ENCODE measurements at regions not wholly inside any gene's neighbourhood (a gene's known extent, or its start where the extent isn't known, plus 50 kb on each side); places are given as distances from the start of the nearest gene placed in this dataset.

GRCh38 chr7:110058401-110058800 lies 1032.5 kb upstream of the LRRN3 start:
- TF ChIP-seq CTCF (IDR thresholded peaks at IDR 0.05; ENCODE audit: extremely low read depth, low read depth, low read length): no peak
- H4K20me1 ChIP-seq (ENCODE audit: insufficient read depth, low read length): no peaks in the 10 kb centered on the region
- no peak overlapping the region for H3K4me3 ChIP-seq (ENCODE audit: insufficient read depth, low read length)
- no peak overlapping the region for H2AFZ ChIP-seq (ENCODE audit: low read length)
- H3K79me2 ChIP-seq (ENCODE audit: insufficient read depth, low read length): no peaks in the 10 kb centered on the region
- no peak overlapping the region for H3K27ac ChIP-seq (ENCODE audit: low read depth, low read length)
- no peaks in the 10 kb centered on the region for H3K9me3 ChIP-seq (ENCODE audit: low read depth, low read length)
- DNase-seq (ENCODE audit: insufficient read length, low spot score, missing footprints): no peak
- H3K27me3 ChIP-seq (ENCODE audit: insufficient read depth, low read length): no peaks in the 10 kb centered on the region
- no peaks in the 10 kb centered on the region for H3K4me1 ChIP-seq (ENCODE audit: insufficient read depth, low read length)
- no peak overlapping the region for H3K4me2 ChIP-seq (ENCODE audit: insufficient read depth, low read length)
- no peaks in the 10 kb centered on the region for H3K36me3 ChIP-seq (ENCODE audit: insufficient read depth, low read length)

GRCh38 chr7:110061387-110061786 lies 1029.5 kb upstream of the LRRN3 start:
- Histone ChIP-seq H3K27me3 (ENCODE audit: insufficient read depth, low read length) (no peaks in the 10 kb centered on the region), H3K4me3 (ENCODE audit: insufficient read depth, low read length) (no peak overlapping the region), H3K27ac (ENCODE audit: low read depth, low read length) (no peak overlapping the region), H3K9me3 (ENCODE audit: low read depth, low read length) (no peaks in the 10 kb centered on the region), H3K79me2 (ENCODE audit: insufficient read depth, low read length) (no peaks in the 10 kb centered on the region), H3K4me2 (ENCODE audit: insufficient read depth, low read length) (no peak overlapping the region), H2AFZ (ENCODE audit: low read length) (no peak overlapping the region), H3K36me3 (ENCODE audit: insufficient read depth, low read length) (no peaks in the 10 kb centered on the region), H3K4me1 (ENCODE audit: insufficient read depth, low read length) (no peaks in the 10 kb centered on the region), H4K20me1 (ENCODE audit: insufficient read depth, low read length) (no peaks in the 10 kb centered on the region)
- no peak for DNase-seq (ENCODE audit: insufficient read length, low spot score, missing footprints)
- TF ChIP-seq CTCF (IDR thresholded peaks at IDR 0.05; ENCODE audit: extremely low read depth, low read depth, low read length): no peak

GRCh38 chr7:110065121-110065520 lies 1025.8 kb upstream of the LRRN3 start:
- no peaks in the 10 kb centered on the region for H4K20me1 ChIP-seq (ENCODE audit: insufficient read depth, low read length)
- H3K36me3 ChIP-seq (ENCODE audit: insufficient read depth, low read length): no peaks in the 10 kb centered on the region
- H3K79me2 ChIP-seq (ENCODE audit: insufficient read depth, low read length): no peaks in the 10 kb centered on the region
- H3K4me1 ChIP-seq (ENCODE audit: insufficient read depth, low read length): no peaks in the 10 kb centered on the region
- no peaks in the 10 kb centered on the region for H3K27me3 ChIP-seq (ENCODE audit: insufficient read depth, low read length)
- H3K9me3 ChIP-seq (ENCODE audit: low read depth, low read length): no peaks in the 10 kb centered on the region
- DNase-seq (ENCODE audit: insufficient read length, low spot score, missing footprints): no peak
- H3K27ac ChIP-seq (ENCODE audit: low read depth, low read length): no peak overlapping the region
- H2AFZ ChIP-seq (ENCODE audit: low read length): no peak overlapping the region
- no peak overlapping the region for H3K4me3 ChIP-seq (ENCODE audit: insufficient read depth, low read length)
- TF ChIP-seq CTCF (IDR thresholded peaks at IDR 0.05; ENCODE audit: extremely low read depth, low read depth, low read length): no peak
- no peak overlapping the region for H3K4me2 ChIP-seq (ENCODE audit: insufficient read depth, low read length)

- no peaks in the 10 kb centered on the region for H3K4me1 ChIP-seq (ENCODE audit: insufficient read depth, low read length)
- no peak for TF ChIP-seq CTCF (IDR thresholded peaks at IDR 0.05; ENCODE audit: extremely low read depth, low read depth, low read length)
- H3K27me3 ChIP-seq (ENCODE audit: insufficient read depth, low read length): no peaks in the 10 kb centered on the region
- H2AFZ ChIP-seq (ENCODE audit: low read length): no peak overlapping the region
- H3K27ac ChIP-seq (ENCODE audit: low read depth, low read length): no peak overlapping the region
- DNase-seq (ENCODE audit: insufficient read length, low spot score, missing footprints): no peak
- H3K4me2 ChIP-seq (ENCODE audit: insufficient read depth, low read length): no peak overlapping the region
- no peaks in the 10 kb centered on the region for H3K36me3 ChIP-seq (ENCODE audit: insufficient read depth, low read length)
- no peaks in the 10 kb centered on the region for H4K20me1 ChIP-seq (ENCODE audit: insufficient read depth, low read length)
- H3K79me2 ChIP-seq (ENCODE audit: insufficient read depth, low read length): no peaks in the 10 kb centered on the region
- H3K4me3 ChIP-seq (ENCODE audit: insufficient read depth, low read length): no peak overlapping the region
- peaks cover 2% of the 10 kb centered on the region for H3K9me3 ChIP-seq (ENCODE audit: low read depth, low read length)
Measured at GRCh38 chr7:110066843-110067242, 1024.1 kb upstream of the LRRN3 start.
